A549 (cell line): ENCODE measurements at regions not wholly inside any gene's neighbourhood (a gene's known extent, or its start where the extent isn't known, plus 50 kb on each side); places are given as distances from the start of the nearest gene placed in this dataset.

Source experiments
- BHLHE40 ChIP-seq: IDR thresholded peaks from 2 replicates; pipeline ENCODE4 v1.6.1; 2012; ENCODE audit warnings: low read depth, low read length, inconsistent platforms
- CHD2 ChIP-seq: fragments of 150-350 bp; IDR thresholded peaks from 2 replicates; pipeline ENCODE4 v1.6.1; 2014; ENCODE audit warnings: low read length; ENCODE audit not compliant: partially characterized antibody
- CHD4 ChIP-seq: fragments of 200-600 bp; sonication (generic); IDR thresholded peaks from 2 replicates; pipeline ENCODE4 v1.6.1; 2016; ENCODE audit warnings: antibody characterized with exemption, mild to moderate bottlenecking, borderline replicate concordance
- CTCF ChIP-seq: fragments of >200 bp; sonication (Bioruptor Twin); formaldehyde crosslinking; IDR thresholded peaks from 3 replicates; pipeline ENCODE4 v1.5.1; 2016
- EHF ChIP-seq: fragments of 250-450 bp; sonication (Bioruptor Pico); IDR thresholded peaks from 2 replicates; pipeline ENCODE4 v1.5.0; 2020; ENCODE audit warnings: mild to moderate bottlenecking
- MAFK ChIP-seq: fragments of 450-650 bp; IDR thresholded peaks from 2 replicates; pipeline ENCODE4 v1.6.1; 2014; ENCODE audit not compliant: partially characterized antibody
- MAX ChIP-seq: IDR thresholded peaks from 2 replicates; pipeline ENCODE4 v1.6.1; 2012
- MAZ ChIP-seq: fragments of 150-350 bp; IDR thresholded peaks from 2 replicates; pipeline ENCODE4 v1.6.1; 2014; ENCODE audit warnings: antibody characterized with exemption, low read depth, low read length, borderline replicate concordance
- NR3C1 ChIP-seq: fragments of >200 bp; sonication (Bioruptor Twin); formaldehyde crosslinking; IDR thresholded peaks from 3 replicates; pipeline ENCODE4 v1.6.1; 2017
- REST ChIP-seq: fragments of 200-600 bp; sonication (generic); IDR thresholded peaks from 2 replicates; pipeline ENCODE4 v1.6.1; 2016; ENCODE audit warnings: antibody characterized with exemption, mild to moderate bottlenecking, moderate library complexity
- RNF2 ChIP-seq: fragments of 200-600 bp; sonication (generic); IDR thresholded peaks from 2 replicates; pipeline ENCODE4 v1.6.1; 2016; ENCODE audit warnings: low read depth, mild to moderate bottlenecking, antibody characterized with exemption, moderate library complexity, borderline replicate concordance
- TF ChIP-seq, protein P1 (sequence below): fragments of 150-350 bp; IDR thresholded peaks from 2 replicates; pipeline ENCODE4 v1.6.1; 2014; ENCODE audit warnings: low read depth, mild to moderate bottlenecking, low read length

DNA sequence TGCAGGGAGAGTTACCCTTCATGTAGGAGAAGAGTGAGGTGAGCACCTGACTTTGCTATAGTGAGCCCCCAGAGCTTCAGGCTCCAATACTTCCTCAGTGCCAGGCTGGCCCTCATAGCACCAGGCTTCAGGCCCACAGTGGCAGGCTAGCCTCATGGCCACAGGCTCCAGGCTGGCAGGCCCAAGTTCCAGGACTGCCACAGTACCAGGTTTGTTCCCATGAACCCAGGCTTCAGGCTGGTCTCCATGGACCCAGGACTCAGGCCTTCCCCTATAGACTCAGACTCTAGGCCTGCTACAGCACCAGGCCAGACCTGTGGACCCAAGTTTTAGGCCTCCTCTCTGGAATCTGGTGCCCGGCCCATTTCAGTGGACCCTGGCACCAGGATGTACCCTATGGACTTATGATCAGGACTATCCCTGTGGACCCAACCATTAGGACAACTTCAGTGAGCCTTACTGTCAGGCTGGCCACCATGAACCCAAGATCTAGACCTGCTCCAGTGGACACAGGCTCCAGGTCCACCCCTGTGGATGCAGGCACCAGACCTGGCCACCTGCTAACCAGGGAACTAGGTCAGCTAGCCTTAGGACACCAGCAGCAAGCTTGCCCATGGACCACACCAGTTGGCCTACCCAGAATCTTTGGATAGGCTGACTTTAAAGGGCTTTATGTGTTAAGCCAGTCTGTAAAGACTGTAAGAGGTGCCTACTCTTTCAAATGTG is 658.2 kb downstream of the KLHL13 start:
- TF ChIP-seq REST: no peak
- TF ChIP-seq BHLHE40: no peak
- TF ChIP-seq NR3C1: no peak
- no peak for TF ChIP-seq MAX
- no peak for TF ChIP-seq CHD4
- TF ChIP-seq MAZ: no peak
- TF ChIP-seq CTCF: no peak
- no peak for TF ChIP-seq RNF2
- TF ChIP-seq CHD2: no peak
- no peak for TF ChIP-seq EHF (CRISPR knock-in tag)
- TF ChIP-seq, protein P1, sequence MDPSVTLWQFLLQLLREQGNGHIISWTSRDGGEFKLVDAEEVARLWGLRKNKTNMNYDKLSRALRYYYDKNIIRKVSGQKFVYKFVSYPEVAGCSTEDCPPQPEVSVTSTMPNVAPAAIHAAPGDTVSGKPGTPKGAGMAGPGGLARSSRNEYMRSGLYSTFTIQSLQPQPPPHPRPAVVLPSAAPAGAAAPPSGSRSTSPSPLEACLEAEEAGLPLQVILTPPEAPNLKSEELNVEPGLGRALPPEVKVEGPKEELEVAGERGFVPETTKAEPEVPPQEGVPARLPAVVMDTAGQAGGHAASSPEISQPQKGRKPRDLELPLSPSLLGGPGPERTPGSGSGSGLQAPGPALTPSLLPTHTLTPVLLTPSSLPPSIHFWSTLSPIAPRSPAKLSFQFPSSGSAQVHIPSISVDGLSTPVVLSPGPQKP: no peak
- TF ChIP-seq MAFK: no peak
